ENCODE measurements at regions not wholly inside any gene's neighbourhood (a gene's known extent, or its start where the extent isn't known, plus 50 kb on each side); places are given as distances from the start of the nearest gene placed in this dataset.

DNA sequence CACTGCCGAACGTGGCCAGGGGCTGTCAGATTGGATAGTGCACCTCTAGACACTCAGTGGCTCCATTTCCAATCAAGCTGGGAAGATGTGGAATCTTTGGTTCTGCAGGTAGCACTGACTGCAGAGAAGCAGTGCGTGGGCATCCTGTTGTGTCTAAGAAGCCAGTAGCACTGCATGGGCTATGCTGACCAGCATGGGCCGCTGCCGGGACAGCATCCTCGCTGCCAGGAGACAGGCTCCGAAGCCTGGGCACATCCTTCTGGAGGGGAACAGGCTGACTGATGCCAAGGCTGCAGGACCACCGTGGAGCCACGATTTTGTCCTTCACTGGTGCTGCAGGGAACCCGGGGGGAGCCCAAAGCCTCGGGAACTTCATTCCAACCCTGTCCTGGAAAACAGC is 649.4 kb downstream of the NPHP4 start:
- Histone ChIP-seq H3K4me1 (ENCODE audit: control insufficient read depth in 1 of 2, insufficient read depth in 2 of 2, low read length in 2 of 2) (no peaks in the 10 kb centered on the region), H3K9me2 (ENCODE audit: insufficient read depth) (no peaks in the 10 kb centered on the region), H3K79me2 (ENCODE audit: insufficient read depth, low read length) (no peaks in the 10 kb centered on the region), H3K4me2 (ENCODE audit: low read length) (no peak overlapping the region), H2AFZ (ENCODE audit: low read depth, low read length, poor library complexity, severe bottlenecking) (no peak overlapping the region), H4K20me1 (ENCODE audit: insufficient read depth) (no peaks in the 10 kb centered on the region), H3K9me3 (ENCODE audit: control insufficient read depth in 1 of 2, insufficient read depth in 1 of 2, low read depth in 1 of 2, low read length in 2 of 2) (no peaks in the 10 kb centered on the region), H3K36me3 (ENCODE audit: control insufficient read depth in 1 of 2, insufficient read depth in 2 of 2, low read length in 2 of 2) (no peaks in the 10 kb centered on the region), H3K27me3 (ENCODE audit: insufficient read depth, low read length) (no peaks in the 10 kb centered on the region), H3K27ac (ENCODE audit: low read depth, low read length) (no peak overlapping the region), H3K4me3 (replicated peaks in 1 of 2; ENCODE audit: low read depth in 1 of 2, low read length in 2 of 2) (no peak overlapping the region), H3K9ac (ENCODE audit: low read length) (no peak overlapping the region)
- ChIA-PET RAD21 (ENCODE audit: low non-redundant PET in 1 of 2, low total read pairs in 2 of 2, uncharacterized antibody in 2 of 2, unreplicated experiment in 2 of 2) (no interaction called here), CTCF (no interaction called here), POLR2A (no interaction called here)
- no peak for DNase-seq (ENCODE audit: low read depth, low spot score)
- no peak for ATAC-seq
- no TSS peak for BruUV-seq (replicated peaks)
- intact Hi-C loops (cut with micrococcal nuclease) = no loop called here
- TF ChIP-seq, protein P1, sequence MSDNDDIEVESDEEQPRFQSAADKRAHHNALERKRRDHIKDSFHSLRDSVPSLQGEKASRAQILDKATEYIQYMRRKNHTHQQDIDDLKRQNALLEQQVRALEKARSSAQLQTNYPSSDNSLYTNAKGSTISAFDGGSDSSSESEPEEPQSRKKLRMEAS (IDR thresholded peaks at IDR 0.05) = no peak
- TF ChIP-seq, protein P2, sequence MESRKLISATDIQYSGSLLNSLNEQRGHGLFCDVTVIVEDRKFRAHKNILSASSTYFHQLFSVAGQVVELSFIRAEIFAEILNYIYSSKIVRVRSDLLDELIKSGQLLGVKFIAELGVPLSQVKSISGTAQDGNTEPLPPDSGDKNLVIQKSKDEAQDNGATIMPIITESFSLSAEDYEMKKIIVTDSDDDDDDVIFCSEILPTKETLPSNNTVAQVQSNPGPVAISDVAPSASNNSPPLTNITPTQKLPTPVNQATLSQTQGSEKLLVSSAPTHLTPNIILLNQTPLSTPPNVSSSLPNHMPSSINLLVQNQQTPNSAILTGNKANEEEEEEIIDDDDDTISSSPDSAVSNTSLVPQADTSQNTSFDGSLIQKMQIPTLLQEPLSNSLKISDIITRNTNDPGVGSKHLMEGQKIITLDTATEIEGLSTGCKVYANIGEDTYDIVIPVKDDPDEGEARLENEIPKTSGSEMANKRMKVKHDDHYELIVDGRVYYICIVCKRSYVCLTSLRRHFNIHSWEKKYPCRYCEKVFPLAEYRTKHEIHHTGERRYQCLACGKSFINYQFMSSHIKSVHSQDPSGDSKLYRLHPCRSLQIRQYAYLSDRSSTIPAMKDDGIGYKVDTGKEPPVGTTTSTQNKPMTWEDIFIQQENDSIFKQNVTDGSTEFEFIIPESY (IDR thresholded peaks at IDR 0.05; ENCODE audit: extremely low read depth, insufficient replicate concordance, low read length) = no peak
- TF ChIP-seq FOSL1 (IDR thresholded peaks at IDR 0.05; ENCODE audit: low read depth) = no peak

DNA sequence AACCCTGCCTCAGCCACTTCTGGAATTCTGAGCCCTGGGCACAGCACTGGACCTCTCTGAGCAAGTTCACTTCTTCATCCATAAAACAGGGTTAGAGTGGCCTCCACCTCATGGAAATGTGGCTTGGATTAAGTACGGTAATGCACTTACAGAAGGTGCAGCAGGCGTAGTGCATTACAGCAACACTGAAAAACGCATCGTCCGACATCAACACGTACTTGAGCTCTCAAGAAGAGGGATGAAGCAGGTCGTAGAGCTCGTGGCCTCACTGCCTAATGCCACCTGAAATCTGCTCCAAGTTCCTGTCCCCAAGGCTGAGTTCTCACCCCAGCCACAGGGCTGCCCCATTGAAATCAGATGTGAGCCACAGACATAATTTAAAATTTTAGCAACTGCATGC is 650.1 kb downstream of the NPHP4 start:
- DNase-seq (ENCODE audit: low read depth, low spot score) (no peak), ATAC-seq (no peak)
- H3K4me3 ChIP-seq (replicated peaks in 1 of 2; ENCODE audit: low read depth in 1 of 2, low read length in 2 of 2) = no peak overlapping the region
- no peaks in the 10 kb centered on the region for H3K36me3 ChIP-seq (ENCODE audit: control insufficient read depth in 1 of 2, insufficient read depth in 2 of 2, low read length in 2 of 2)
- no peaks in the 10 kb centered on the region for H4K20me1 ChIP-seq (ENCODE audit: insufficient read depth)
- intact Hi-C loops (cut with micrococcal nuclease) = no loop called here
- POLR2A ChIA-PET = no interaction called here
- no peaks in the 10 kb centered on the region for H3K4me1 ChIP-seq (ENCODE audit: control insufficient read depth in 1 of 2, insufficient read depth in 2 of 2, low read length in 2 of 2)
- H3K4me2 ChIP-seq (ENCODE audit: low read length) = no peak overlapping the region
- H3K79me2 ChIP-seq (ENCODE audit: insufficient read depth, low read length) = no peaks in the 10 kb centered on the region
- no peak overlapping the region for H2AFZ ChIP-seq (ENCODE audit: low read depth, low read length, poor library complexity, severe bottlenecking)
- RAD21 ChIA-PET (ENCODE audit: low non-redundant PET in 1 of 2, low total read pairs in 2 of 2, uncharacterized antibody in 2 of 2, unreplicated experiment in 2 of 2) = no interaction called here
- CTCF ChIA-PET = no interaction called here
- TF ChIP-seq SIN3A (IDR thresholded peaks at IDR 0.05; ENCODE audit: low read depth) (no peak), SRF (IDR thresholded peaks at IDR 0.05; ENCODE audit: low read depth) (no peak), YY1 (IDR thresholded peaks at IDR 0.05; ENCODE audit: extremely low read depth, insufficient replicate concordance, low read depth, low read length) (no peak), CBX3 (IDR thresholded peaks at IDR 0.05; ENCODE audit: low read depth) (no peak), POLR2AphosphoS5 (IDR thresholded peaks at IDR 0.05; ENCODE audit: low read depth, low read length) (no peak), FOSL1 (IDR thresholded peaks at IDR 0.05; ENCODE audit: low read depth) (no peak), ELF1 (IDR thresholded peaks at IDR 0.05; ENCODE audit: borderline replicate concordance, low read depth) (no peak), EGR1 (IDR thresholded peaks at IDR 0.05; ENCODE audit: low read depth) (no peak)
- TF ChIP-seq, protein P3, sequence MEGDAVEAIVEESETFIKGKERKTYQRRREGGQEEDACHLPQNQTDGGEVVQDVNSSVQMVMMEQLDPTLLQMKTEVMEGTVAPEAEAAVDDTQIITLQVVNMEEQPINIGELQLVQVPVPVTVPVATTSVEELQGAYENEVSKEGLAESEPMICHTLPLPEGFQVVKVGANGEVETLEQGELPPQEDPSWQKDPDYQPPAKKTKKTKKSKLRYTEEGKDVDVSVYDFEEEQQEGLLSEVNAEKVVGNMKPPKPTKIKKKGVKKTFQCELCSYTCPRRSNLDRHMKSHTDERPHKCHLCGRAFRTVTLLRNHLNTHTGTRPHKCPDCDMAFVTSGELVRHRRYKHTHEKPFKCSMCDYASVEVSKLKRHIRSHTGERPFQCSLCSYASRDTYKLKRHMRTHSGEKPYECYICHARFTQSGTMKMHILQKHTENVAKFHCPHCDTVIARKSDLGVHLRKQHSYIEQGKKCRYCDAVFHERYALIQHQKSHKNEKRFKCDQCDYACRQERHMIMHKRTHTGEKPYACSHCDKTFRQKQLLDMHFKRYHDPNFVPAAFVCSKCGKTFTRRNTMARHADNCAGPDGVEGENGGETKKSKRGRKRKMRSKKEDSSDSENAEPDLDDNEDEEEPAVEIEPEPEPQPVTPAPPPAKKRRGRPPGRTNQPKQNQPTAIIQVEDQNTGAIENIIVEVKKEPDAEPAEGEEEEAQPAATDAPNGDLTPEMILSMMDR (IDR thresholded peaks at IDR 0.05 in 2 of 3, conservative IDR thresholded peaks at IDR 0.05 in 1 of 3; ENCODE audit: borderline replicate concordance in 1 of 3, insufficient read depth in 1 of 3, low read depth in 2 of 3, low read length in 2 of 3) = no peak
- no peaks in the 10 kb centered on the region for H3K9me3 ChIP-seq (ENCODE audit: control insufficient read depth in 1 of 2, insufficient read depth in 1 of 2, low read depth in 1 of 2, low read length in 2 of 2)
- no peak overlapping the region for H3K27ac ChIP-seq (ENCODE audit: low read depth, low read length)
- H3K9me2 ChIP-seq (ENCODE audit: insufficient read depth) = no peaks in the 10 kb centered on the region
- no TSS peak for BruUV-seq (replicated peaks)
- H3K9ac ChIP-seq (ENCODE audit: low read length) = no peak overlapping the region
- no peaks in the 10 kb centered on the region for H3K27me3 ChIP-seq (ENCODE audit: insufficient read depth, low read length)

Data from HCT116 (cell line).